H1 (cell line): ENCODE measurements at regions not wholly inside any gene's neighbourhood (a gene's known extent, or its start where the extent isn't known, plus 50 kb on each side); places are given as distances from the start of the nearest gene placed in this dataset.

Experiments
- GABPA ChIP-seq: IDR thresholded peaks from 2 replicates; pipeline ENCODE4 v1.6.1; 2011; ENCODE audit warnings: mild to moderate bottlenecking, low read length, moderate library complexity, borderline replicate concordance; ENCODE audit not compliant: insufficient read depth
- KDM5A ChIP-seq: fragments of 200-600 bp; IDR thresholded peaks from 2 replicates; pipeline ENCODE4 v1.7.1; 2012; ENCODE audit warnings: mild to moderate bottlenecking, low read length, inconsistent platforms, mixed read lengths
- RXRA ChIP-seq: IDR thresholded peaks from 2 replicates; pipeline ENCODE4 v1.6.1; 2011; ENCODE audit warnings: low read depth, mild to moderate bottlenecking, low read length, moderate library complexity; ENCODE audit not compliant: insufficient read depth
- SP1 ChIP-seq: IDR thresholded peaks from 2 replicates; pipeline ENCODE4 v1.6.1; 2011; ENCODE audit warnings: low read depth, low read length

- TF ChIP-seq RXRA (no peak), KDM5A (no peak), GABPA (no peak), SP1 (no peak)
Measured at GRCh38 chr10:44788147-44789129, 122.7 kb upstream of the TMEM72 start (continued).
